HUES6 (cell line): ENCODE measurements at regions not wholly inside any gene's neighbourhood (a gene's known extent, or its start where the extent isn't known, plus 50 kb on each side); places are given as distances from the start of the nearest gene placed in this dataset.

Source experiments
- H3K27ac ChIP-seq: 2 replicates; pipeline ENCODE4 v1.7.0; 2013; ENCODE audit warnings: low read depth, mild to moderate bottlenecking, low read length, inconsistent platforms
- H3K27me3 ChIP-seq: 2 replicates; pipeline ENCODE4 v1.6.1; 2013; ENCODE audit warnings: low read length; ENCODE audit not compliant: control insufficient read depth, insufficient read depth
- H3K36me3 ChIP-seq: 2 replicates; pipeline ENCODE4 v1.6.1; 2013; ENCODE audit warnings: low read length; ENCODE audit not compliant: control insufficient read depth, insufficient read depth
- H3K4me1 ChIP-seq: 2 replicates; pipeline ENCODE4 v1.6.1; 2013; ENCODE audit warnings: low read length; ENCODE audit not compliant: control insufficient read depth, insufficient read depth
- H3K4me3 ChIP-seq: 2 replicates; pipeline ENCODE4 v1.5.1; 2013; ENCODE audit warnings: low read depth, low read length
- H3K9ac ChIP-seq: one replicate; pipeline ENCODE4 v1.6.1; 2013; ENCODE audit warnings: mild to moderate bottlenecking, low read length
- H3K9me3 ChIP-seq: 2 replicates; pipeline ENCODE4 v1.6.1; 2013; ENCODE audit warnings: low read depth, low read length; ENCODE audit not compliant: control insufficient read depth, insufficient read depth

DNA sequence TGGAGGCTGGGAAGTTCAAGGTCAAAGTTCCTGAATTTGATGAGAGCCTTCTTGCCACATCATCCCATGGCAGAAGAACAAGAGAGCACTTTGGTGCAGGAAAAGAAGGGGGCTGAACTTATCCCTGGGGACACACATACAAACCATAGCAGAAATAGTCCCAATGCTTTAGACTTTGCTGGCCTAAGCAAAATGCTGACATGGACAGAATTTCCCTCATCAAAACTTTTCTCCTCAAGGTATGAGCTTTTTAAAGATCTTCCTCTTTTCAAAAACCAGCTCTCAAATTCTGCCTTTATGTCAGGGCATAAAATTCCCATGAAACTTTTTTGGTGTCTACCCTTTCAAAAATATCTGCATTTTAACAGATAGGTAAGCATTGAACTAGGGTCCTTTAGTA is 341.8 kb upstream of the SMARCA2 start:
- H3K9ac ChIP-seq, result no peak overlapping the region
- no peaks in the 10 kb centered on the region for H3K9me3 ChIP-seq
- H3K27ac ChIP-seq, result no peak overlapping the region
- H3K4me1 ChIP-seq, result no peaks in the 10 kb centered on the region
- H3K27me3 ChIP-seq, result no peaks in the 10 kb centered on the region; the same call in 1 of the 2 replicates
- H3K4me3 ChIP-seq, result no peak overlapping the region
- no peaks in the 10 kb centered on the region for H3K36me3 ChIP-seq

DNA sequence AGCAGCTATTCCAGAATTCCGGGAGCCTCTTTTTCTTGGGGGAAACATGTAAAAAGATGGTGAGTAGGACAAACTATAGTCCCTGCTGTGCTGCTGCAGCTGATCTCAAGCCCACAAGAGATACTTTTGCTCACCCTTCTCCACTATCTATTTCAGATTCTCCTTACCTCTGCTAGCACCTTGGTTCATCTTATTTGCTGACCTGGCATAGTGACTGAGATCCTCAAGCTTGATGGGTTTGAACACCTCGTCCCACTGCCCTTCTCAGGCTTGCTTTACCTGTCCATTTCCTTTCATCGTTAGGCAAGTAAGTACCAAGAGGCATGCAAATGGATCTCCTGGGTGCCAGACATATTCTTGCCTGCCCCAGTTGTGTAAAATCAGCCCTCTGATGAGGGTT is 338.4 kb upstream of the SMARCA2 start:
- H3K27me3 ChIP-seq, result no peaks in the 10 kb centered on the region; the same call in 1 of the 2 replicates
- H3K9me3 ChIP-seq, result no peaks in the 10 kb centered on the region
- H3K27ac ChIP-seq, result no peak overlapping the region

DNA sequence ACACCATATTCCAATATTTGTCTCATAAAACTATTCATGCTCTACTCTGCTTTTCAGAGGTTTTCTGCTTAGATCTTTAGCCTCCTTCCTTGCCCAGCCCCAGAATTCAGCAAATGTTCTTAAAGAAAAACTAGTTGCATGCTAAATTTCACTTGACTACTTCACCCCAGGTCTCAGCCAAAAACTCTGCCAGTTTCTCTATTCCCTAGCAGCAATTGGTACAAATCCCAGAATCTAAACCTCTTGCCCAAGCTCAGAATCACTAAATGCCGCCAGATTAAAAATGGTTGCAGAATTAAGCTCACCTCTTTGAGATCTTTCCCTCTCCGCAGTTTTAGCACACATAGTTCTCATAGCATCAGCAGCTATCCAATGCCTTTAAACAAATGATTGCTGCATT is 331.2 kb upstream of the SMARCA2 start:
- Histone ChIP-seq H3K9ac (no peak overlapping the region), H3K4me3 (no peak overlapping the region), H3K9me3 (no peaks in the 10 kb centered on the region), H3K4me1 (no peaks in the 10 kb centered on the region), H3K36me3 (no peaks in the 10 kb centered on the region), H3K27ac (no peak overlapping the region), H3K27me3 (no peaks in the 10 kb centered on the region)

More for the DNA sequence above, 338.4 kb upstream of the SMARCA2 start:
- Histone ChIP-seq H3K4me1 (no peaks in the 10 kb centered on the region), H3K9ac (no peak overlapping the region), H3K4me3 (no peak overlapping the region), H3K36me3 (no peaks in the 10 kb centered on the region)

DNA sequence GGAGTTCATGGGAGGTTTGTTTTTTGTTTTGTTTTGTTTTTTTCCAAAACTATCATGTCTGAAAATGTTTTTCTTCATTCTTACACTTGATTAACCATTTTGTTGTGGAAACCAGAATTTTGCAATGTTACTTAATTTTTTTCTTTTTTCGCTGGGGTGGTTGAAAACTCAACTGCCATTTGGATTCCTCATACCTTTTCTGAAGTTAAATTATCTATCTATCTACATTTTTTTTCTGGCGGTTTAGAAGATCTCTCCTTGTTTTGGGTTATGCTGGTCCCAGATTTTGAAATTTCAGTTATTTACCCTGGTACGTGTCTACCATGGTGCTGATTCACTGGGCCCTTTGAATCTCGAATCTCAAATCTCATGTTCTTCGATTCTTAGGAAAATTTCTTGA is 316.2 kb upstream of the SMARCA2 start:
- no peak overlapping the region for H3K9ac ChIP-seq
- H3K9me3 ChIP-seq, result no peaks in the 10 kb centered on the region
- H3K4me3 ChIP-seq, result no peak overlapping the region
- no peaks in the 10 kb centered on the region for H3K27me3 ChIP-seq
- H3K36me3 ChIP-seq, result no peaks in the 10 kb centered on the region
- H3K4me1 ChIP-seq, result no peaks in the 10 kb centered on the region
- H3K27ac ChIP-seq, result no peak overlapping the region

DNA sequence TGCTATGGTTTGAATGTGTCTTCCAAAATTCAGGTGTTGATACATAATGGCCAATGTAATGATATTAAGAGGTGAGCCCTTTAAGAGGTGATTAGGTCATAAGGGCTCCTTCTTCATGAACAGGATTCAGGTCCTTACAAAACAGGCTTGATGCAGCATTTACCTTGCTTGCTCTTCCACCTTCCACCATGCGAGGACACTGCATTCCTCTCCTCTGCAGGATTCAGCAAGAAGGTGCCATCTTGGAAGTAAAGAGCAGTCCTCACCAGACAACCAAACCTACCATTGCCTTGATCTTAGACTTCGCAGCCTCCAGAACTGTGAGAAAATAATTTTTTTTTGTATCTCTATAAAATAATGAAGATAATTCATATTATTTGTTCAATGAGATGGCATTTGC is 314.0 kb upstream of the SMARCA2 start:
- Histone ChIP-seq H3K27ac (no peak overlapping the region), H3K9ac (no peak overlapping the region), H3K9me3 (no peaks in the 10 kb centered on the region), H3K4me3 (no peak overlapping the region), H3K36me3 (no peaks in the 10 kb centered on the region), H3K4me1 (no peaks in the 10 kb centered on the region), H3K27me3 (no peaks in the 10 kb centered on the region)

DNA sequence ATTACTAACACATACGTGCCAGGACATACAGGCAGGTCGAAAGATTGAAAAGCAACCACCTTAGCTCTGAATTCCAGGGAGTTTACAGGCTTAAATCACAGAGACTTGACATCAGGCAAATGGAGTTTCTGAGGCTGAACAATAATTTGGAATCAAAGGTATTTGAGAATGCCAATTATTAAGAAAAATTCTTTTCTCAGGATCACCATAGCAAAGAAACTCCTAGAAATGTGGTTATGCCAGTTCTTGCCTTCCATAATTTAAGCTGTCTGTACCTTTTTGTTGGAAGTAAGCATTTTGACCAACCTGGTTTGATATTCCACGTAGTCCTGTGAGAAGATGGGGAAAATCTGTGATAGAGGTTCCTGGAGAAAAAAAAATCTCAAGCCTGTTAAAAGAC is 312.4 kb upstream of the SMARCA2 start:
- H3K27me3 ChIP-seq, result no peaks in the 10 kb centered on the region
- H3K27ac ChIP-seq, result no peak overlapping the region
- H3K9me3 ChIP-seq, result no peaks in the 10 kb centered on the region

DNA sequence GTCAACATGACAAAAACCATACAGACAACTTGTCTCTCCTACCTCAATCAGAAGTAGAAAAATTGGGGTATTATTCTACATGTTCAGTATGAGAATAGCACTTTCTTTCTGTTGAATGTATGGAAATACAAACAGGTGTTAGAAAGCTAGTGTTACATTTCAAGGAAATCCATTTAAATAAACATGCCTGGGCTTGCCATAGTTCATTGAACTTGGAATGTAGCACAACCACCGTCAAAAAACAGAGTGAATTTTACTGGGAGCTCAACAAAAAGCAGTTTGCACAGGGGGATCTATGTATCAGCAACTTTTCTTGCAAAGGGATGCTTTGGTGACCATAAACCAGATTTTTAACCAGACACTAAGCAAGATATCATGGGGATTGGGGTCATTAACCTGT is 307.9 kb upstream of the SMARCA2 start:
- Histone ChIP-seq H3K36me3 (no peaks in the 10 kb centered on the region), H3K9ac (no peak overlapping the region), H3K9me3 (no peaks in the 10 kb centered on the region), H3K4me3 (no peak overlapping the region), H3K27me3 (no peaks in the 10 kb centered on the region), H3K4me1 (no peaks in the 10 kb centered on the region), H3K27ac (no peak overlapping the region)

More for the DNA sequence above, 312.4 kb upstream of the SMARCA2 start:
- no peaks in the 10 kb centered on the region for H3K36me3 ChIP-seq
- H3K9ac ChIP-seq, result no peak overlapping the region
- no peaks in the 10 kb centered on the region for H3K4me1 ChIP-seq
- no peak overlapping the region for H3K4me3 ChIP-seq

DNA sequence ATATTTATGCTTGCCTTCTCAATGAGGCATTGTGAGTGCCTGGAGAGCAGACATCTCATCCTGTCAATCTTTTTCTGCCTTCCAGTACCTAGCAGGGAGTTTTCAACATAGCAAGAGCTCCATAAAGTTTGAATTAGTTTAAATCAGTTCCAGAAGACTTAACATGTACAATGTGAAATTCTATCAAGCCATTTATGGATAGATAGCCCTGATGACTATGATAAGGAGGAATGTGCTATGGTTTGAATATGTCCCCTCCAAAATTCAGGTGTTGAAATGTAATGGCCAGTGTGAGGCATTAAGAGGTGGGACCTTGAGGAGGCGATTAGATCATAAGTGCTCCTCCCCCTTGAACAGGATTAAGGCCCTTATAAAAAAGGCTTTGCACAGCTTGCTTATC is 306.9 kb upstream of the SMARCA2 start:
- Histone ChIP-seq H3K4me1 (no peaks in the 10 kb centered on the region), H3K9me3 (no peaks in the 10 kb centered on the region), H3K27me3 (no peaks in the 10 kb centered on the region), H3K27ac (no peak overlapping the region), H3K36me3 (no peaks in the 10 kb centered on the region), H3K9ac (no peak overlapping the region), H3K4me3 (no peak overlapping the region)

DNA sequence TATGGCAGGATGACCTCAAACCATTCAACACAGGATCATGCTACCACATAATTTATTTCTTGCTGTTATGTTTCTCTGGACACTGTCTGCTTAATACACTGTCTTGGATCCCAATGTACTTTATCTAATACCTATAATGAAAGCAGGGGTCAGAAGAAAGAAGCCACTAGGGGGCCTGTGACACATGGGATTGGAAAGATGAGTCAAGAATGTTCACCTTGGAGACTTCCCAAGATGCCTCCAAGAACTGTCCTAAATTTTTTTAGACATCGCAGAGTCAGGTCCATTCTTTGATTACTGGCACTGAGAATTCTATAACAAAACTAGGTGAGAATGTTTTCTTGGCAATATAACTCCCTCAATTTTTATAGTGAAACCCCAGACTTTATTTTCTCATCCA is 305.8 kb upstream of the SMARCA2 start:
- Histone ChIP-seq H3K9ac (no peak overlapping the region), H3K4me3 (no peak overlapping the region), H3K9me3 (no peaks in the 10 kb centered on the region), H3K36me3 (no peaks in the 10 kb centered on the region), H3K4me1 (no peaks in the 10 kb centered on the region), H3K27ac (no peak overlapping the region), H3K27me3 (no peaks in the 10 kb centered on the region)

DNA sequence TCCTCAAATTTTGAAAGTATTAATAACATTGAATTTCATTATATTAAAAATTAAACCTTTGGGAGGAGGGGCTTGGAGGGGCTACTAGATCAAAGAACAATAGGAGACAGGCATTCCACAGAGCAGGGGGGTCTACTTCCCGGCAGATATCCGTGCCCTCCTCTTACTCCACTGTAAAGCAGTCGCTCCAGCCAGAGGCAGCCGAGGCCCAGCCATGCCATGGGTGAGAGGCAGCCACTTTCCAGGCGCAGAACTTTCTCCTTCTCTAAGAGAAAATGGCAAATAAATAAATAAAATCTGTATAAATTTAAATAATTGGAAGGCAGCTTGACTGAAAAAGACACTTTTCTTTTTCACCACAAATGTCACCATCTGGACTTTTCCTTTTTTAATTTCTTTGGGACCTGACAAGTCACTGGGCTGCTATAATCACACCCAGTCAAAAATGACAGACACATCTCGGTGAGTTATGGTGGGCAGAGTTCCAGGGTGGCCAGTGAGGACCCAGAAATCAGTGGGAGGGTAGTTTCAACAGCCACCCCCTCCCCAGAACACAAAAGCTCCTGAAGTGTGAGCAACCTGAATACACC is 302.2 kb upstream of the SMARCA2 start:
- H3K36me3 ChIP-seq, result no peaks in the 10 kb centered on the region
- H3K9me3 ChIP-seq, result no peaks in the 10 kb centered on the region
- no peak overlapping the region for H3K4me3 ChIP-seq
- H3K9ac ChIP-seq, result no peak overlapping the region
- H3K4me1 ChIP-seq, result no peaks in the 10 kb centered on the region
- H3K27ac ChIP-seq, result no peak overlapping the region; the same call in 1 of the 2 replicates
- no peaks in the 10 kb centered on the region for H3K27me3 ChIP-seq

DNA sequence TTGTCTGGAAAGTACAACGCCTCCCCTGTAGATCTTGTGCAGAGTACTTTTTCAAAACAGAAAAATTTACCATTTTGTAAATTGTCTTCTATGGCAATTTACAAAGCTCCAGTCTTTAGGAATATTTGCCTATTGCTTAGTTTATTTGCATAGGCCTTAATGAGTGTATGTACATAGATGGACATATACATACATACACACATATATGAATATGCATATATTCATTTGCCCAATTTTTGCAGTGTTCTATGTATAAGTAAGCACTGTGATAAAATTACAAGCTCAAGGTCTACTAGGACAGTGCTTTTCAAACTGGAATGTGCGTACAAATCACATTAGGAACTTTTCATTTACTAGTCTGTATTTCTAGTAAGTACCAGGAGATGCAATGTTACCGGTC is 301.3 kb upstream of the SMARCA2 start:
- Histone ChIP-seq H3K27me3 (no peaks in the 10 kb centered on the region), H3K9ac (no peak overlapping the region), H3K4me1 (no peaks in the 10 kb centered on the region), H3K36me3 (no peaks in the 10 kb centered on the region), H3K4me3 (no peak overlapping the region), H3K9me3 (no peaks in the 10 kb centered on the region), H3K27ac (no peak overlapping the region)

DNA sequence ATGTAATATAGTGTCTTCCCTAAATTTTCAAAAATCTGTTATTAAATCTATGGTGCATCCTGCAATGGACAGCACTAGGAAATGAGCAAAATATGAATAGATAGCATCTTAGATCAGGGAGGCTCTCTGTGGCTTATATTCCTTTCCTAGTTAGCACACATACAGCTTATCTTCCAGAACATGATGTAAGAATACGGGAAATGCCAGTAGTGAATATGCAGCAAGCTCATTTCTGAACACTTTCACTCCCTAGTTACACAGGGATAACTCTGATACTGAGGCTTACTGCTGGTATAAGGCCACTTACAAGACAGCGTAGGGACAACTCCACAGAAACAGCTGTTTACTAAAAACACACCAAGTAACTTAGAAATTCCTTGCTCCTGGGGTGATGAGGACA is 297.3 kb upstream of the SMARCA2 start:
- H3K4me3 ChIP-seq, result no peak overlapping the region

More for the DNA sequence above, 297.3 kb upstream of the SMARCA2 start:
- H3K27ac ChIP-seq, result no peak overlapping the region
- no peak overlapping the region for H3K9ac ChIP-seq
- H3K9me3 ChIP-seq, result no peaks in the 10 kb centered on the region
- no peaks in the 10 kb centered on the region; the same call in 1 of the 2 replicates for H3K4me1 ChIP-seq
- no peaks in the 10 kb centered on the region for H3K27me3 ChIP-seq
- no peaks in the 10 kb centered on the region for H3K36me3 ChIP-seq
